IMR-90 (cell line): ENCODE measurements at regions not wholly inside any gene's neighbourhood (a gene's known extent, or its start where the extent isn't known, plus 50 kb on each side); places are given as distances from the start of the nearest gene placed in this dataset.

Experiments
- ATAC-seq: fragments of 200-7000 bp; cut with Tn5 transposase; 2 replicates; pipeline ENCODE4 v1.9.1; 2020; ENCODE audit warnings: low read depth, mild to moderate bottlenecking, moderate library complexity
- BruUV-seq: library from RNA; stranded (reverse); fragments of 400-500 nt; replicated peaks from 2 replicates; lab custom pipeline; 2021; lab: Mats Ljungman, UMichigan
- CTCF ChIA-PET: fragments of 300-600 bp; formaldehyde crosslinking; extraction: SDS; loops from one replicate; lab custom pipeline; 2021; ENCODE audit warnings: antibody characterized with exemption; lab: Yijun Ruan, JAX
- POLR2A ChIA-PET: fragments of 300-600 bp; sonication (Branson Sonifier 250); formaldehyde crosslinking; loops from one replicate; lab custom pipeline; 2022; ENCODE audit warnings: antibody characterized with exemption; ENCODE audit not compliant: unreplicated experiment; lab: Charles Lee
- DNase-seq: peaks from one replicate; pipeline ENCODE4 v3.0.0; 2013
- H2AFZ ChIP-seq: replicated peaks from 2 replicates; pipeline ENCODE3; 2013; ENCODE audit warnings: low read length, mild to moderate bottlenecking; ENCODE audit not compliant: poor library complexity
- H2AK5ac ChIP-seq: 2 replicates; pipeline ENCODE4 v1.6.1; 2013; ENCODE audit warnings: low read depth, low read length, inconsistent platforms
- H2AK9ac ChIP-seq: replicated peaks from 2 replicates; pipeline ENCODE3; 2013; ENCODE audit warnings: mild to moderate bottlenecking, low read depth, low read length, moderate library complexity; ENCODE audit not compliant: poor library complexity
- H2BK120ac ChIP-seq: 2 replicates; pipeline ENCODE4 v1.6.1; 2013; ENCODE audit warnings: low read depth, low read length, inconsistent platforms
- H2BK15ac ChIP-seq: 3 replicates; pipeline ENCODE4 v1.6.1; 2013; ENCODE audit warnings: low read depth, low read length, inconsistent platforms
- H2BK20ac ChIP-seq: 2 replicates; pipeline ENCODE4 v1.6.1; 2013; ENCODE audit warnings: low read depth, mild to moderate bottlenecking, inconsistent platforms, low read length, moderate library complexity
- H2BK5ac ChIP-seq: 2 replicates; pipeline ENCODE4 v1.6.1; 2013; ENCODE audit warnings: mild to moderate bottlenecking, low read depth, low read length, inconsistent platforms; ENCODE audit not compliant: poor library complexity, severe bottlenecking
- H3K14ac ChIP-seq: replicated peaks from 2 replicates; pipeline ENCODE4 v1.6.1; 2013; ENCODE audit warnings: low read depth, low read length, inconsistent platforms
- H3K18ac ChIP-seq: 2 replicates; pipeline ENCODE4 v1.6.1; 2013; ENCODE audit warnings: low read depth, low read length, control low read depth
- H3K23ac ChIP-seq: 2 replicates; pipeline ENCODE4 v1.6.1; 2013; ENCODE audit warnings: low read depth, low read length, inconsistent platforms
- H3K27ac ChIP-seq: 2 replicates; pipeline ENCODE4 v1.5.1; 2013; ENCODE audit warnings: mild to moderate bottlenecking, control low read depth, low read length; ENCODE audit not compliant: insufficient read depth
- H3K27me3 ChIP-seq: 2 replicates; pipeline ENCODE4 v1.6.1; 2013; ENCODE audit warnings: low read length; ENCODE audit not compliant: control insufficient read depth, insufficient read depth
- H3K36me3 ChIP-seq: 2 replicates; pipeline ENCODE4 v1.6.1; 2013; ENCODE audit warnings: low read length, mixed read lengths; ENCODE audit not compliant: control insufficient read depth, insufficient read depth
- H3K4ac ChIP-seq: 2 replicates; pipeline ENCODE4 v1.6.1; 2013; ENCODE audit warnings: low read depth, low read length, inconsistent platforms
- H3K4me1 ChIP-seq: 2 replicates; pipeline ENCODE4 v1.6.1; 2013; ENCODE audit warnings: low read length, mixed read lengths; ENCODE audit not compliant: control insufficient read depth, insufficient read depth
- H3K4me2 ChIP-seq: 2 replicates; pipeline ENCODE4 v1.6.1; 2013; ENCODE audit warnings: low read depth, mild to moderate bottlenecking, control low read depth, low read length, moderate library complexity
- H3K4me3 ChIP-seq: 2 replicates; pipeline ENCODE4 v1.5.1; 2013; ENCODE audit warnings: low read depth, mild to moderate bottlenecking, control low read depth, low read length, moderate library complexity; ENCODE audit not compliant: insufficient read depth
- H3K56ac ChIP-seq: 2 replicates; pipeline ENCODE4 v1.6.1; 2013; ENCODE audit warnings: low read length, inconsistent platforms; ENCODE audit not compliant: insufficient read depth; ENCODE audit errors: extremely low read depth
- H3K79me1 ChIP-seq, 2 experiments: 2 replicates each; pipeline ENCODE4 v1.6.1; 2013; ENCODE audit warnings: low read length in 2 of 2, inconsistent platforms in 1 of 2, low read depth in 1 of 2
- H3K9ac ChIP-seq: 2 replicates; pipeline ENCODE4 v1.6.1; 2013; ENCODE audit warnings: low read depth, low read length, control low read depth
- H3K9me1 ChIP-seq: 2 replicates; pipeline ENCODE4 v1.6.1; 2013; ENCODE audit warnings: low read length, inconsistent platforms; ENCODE audit not compliant: insufficient read depth
- H3K9me3 ChIP-seq: 2 replicates; pipeline ENCODE4 v1.6.1; 2013; ENCODE audit warnings: low read length; ENCODE audit not compliant: control insufficient read depth, insufficient read depth
- H4K20me1 ChIP-seq: 2 replicates; pipeline ENCODE4 v1.6.1; 2013; ENCODE audit warnings: low read length, inconsistent platforms; ENCODE audit not compliant: insufficient read depth
- H4K5ac ChIP-seq: 2 replicates; pipeline ENCODE4 v1.6.1; 2013; ENCODE audit warnings: mild to moderate bottlenecking, low read depth, low read length, control low read depth
- H4K8ac ChIP-seq, 2 experiments: 2 replicates each; pipeline ENCODE4 v1.6.1; 2013; ENCODE audit warnings: low read depth in 2 of 2, low read length in 2 of 2, control low read depth in 1 of 2, inconsistent platforms in 1 of 2
- H4K91ac ChIP-seq: 2 replicates; pipeline ENCODE4 v1.6.1; 2013; ENCODE audit warnings: low read depth, low read length, inconsistent platforms; ENCODE audit not compliant: insufficient read depth
- BHLHE40 ChIP-seq: fragments of 150-350 bp; IDR thresholded peaks from 2 replicates; pipeline ENCODE4 v1.6.1; 2016; ENCODE audit warnings: mild to moderate bottlenecking, low read depth, low read length
- CEBPB ChIP-seq: IDR thresholded peaks from 2 replicates; pipeline ENCODE4 v1.6.1; 2012; ENCODE audit warnings: low read depth, low read length, improper control_type of control experiment
- CHD1 ChIP-seq: IDR thresholded peaks from 2 replicates; pipeline ENCODE4 v1.6.1; 2012; ENCODE audit warnings: low read depth, low read length, improper control_type of control experiment
- CTCF ChIP-seq: conservative IDR thresholded peaks from 2 replicates; pipeline ENCODE4 v1.5.1; 2012; ENCODE audit warnings: mild to moderate bottlenecking, low read depth, low read length, improper control_type of control experiment
- ELK1 ChIP-seq: fragments of 150-350 bp; IDR thresholded peaks from 2 replicates; pipeline ENCODE4 v1.6.1; 2016; ENCODE audit warnings: low read depth, mild to moderate bottlenecking, low read length, moderate library complexity, borderline replicate concordance
- FOS ChIP-seq: fragments of 150-350 bp; IDR thresholded peaks from 2 replicates; pipeline ENCODE4 v1.6.1; 2016; ENCODE audit warnings: low read depth, low read length
- MAFK ChIP-seq: IDR thresholded peaks from 2 replicates; pipeline ENCODE4 v1.6.1; 2012; ENCODE audit warnings: low read depth, low read length, improper control_type of control experiment
- MAZ ChIP-seq: IDR thresholded peaks from 2 replicates; pipeline ENCODE4 v1.6.1; 2012; ENCODE audit warnings: low read depth, mild to moderate bottlenecking, low read length, improper control_type of control experiment, moderate library complexity, borderline replicate concordance
- MXI1 ChIP-seq: IDR thresholded peaks from 2 replicates; pipeline ENCODE4 v1.6.1; 2012; ENCODE audit warnings: low read depth, mild to moderate bottlenecking, low read length, moderate library complexity, borderline replicate concordance
- POLR2A ChIP-seq: IDR thresholded peaks from 2 replicates; pipeline ENCODE4 v1.6.1; 2012; ENCODE audit warnings: mild to moderate bottlenecking, low read depth, low read length
- RAD21 ChIP-seq: IDR thresholded peaks from 2 replicates; pipeline ENCODE4 v1.6.1; 2012; ENCODE audit warnings: low read length, improper control_type of control experiment
- RCOR1 ChIP-seq: IDR thresholded peaks from 2 replicates; pipeline ENCODE4 v1.6.1; 2012; ENCODE audit warnings: mild to moderate bottlenecking, low read length, improper control_type of control experiment; ENCODE audit not compliant: insufficient replicate concordance
- RFX5 ChIP-seq: IDR thresholded peaks from 2 replicates; pipeline ENCODE4 v1.8.0; 2012; ENCODE audit warnings: low read depth, mild to moderate bottlenecking, low read length, moderate library complexity
- SMC3 ChIP-seq: fragments of 150-350 bp; IDR thresholded peaks from 2 replicates; pipeline ENCODE4 v1.6.1; 2016; ENCODE audit warnings: low read depth, mild to moderate bottlenecking, antibody characterized with exemption, low read length, moderate library complexity
- USF2 ChIP-seq: fragments of 150-350 bp; IDR thresholded peaks from 2 replicates; pipeline ENCODE4 v1.6.1; 2017; ENCODE audit warnings: mild to moderate bottlenecking, antibody characterized with exemption, low read length, low read depth
- WGBS, 2 experiments: methylation state at CpG; one replicate each; pipeline versions ENCODE4 v1.1.5 to v1.1.7; 2013; ENCODE audit warnings: missing lambda C conversion rate in 2 of 2; ENCODE audit not compliant: insufficient read length in 1 of 2; ENCODE audit errors: extremely low coverage in 2 of 2; 5-methylcytosine and 5-hydroxymethylcytosine counted together
- dilution Hi-C: fragments of 300-500 bp; cut with HindIII; formaldehyde crosslinking; loops from one replicate; pipeline ENCODE4 v1.14.3; 2018; ENCODE audit warnings: low sequenced_read_pairs; ENCODE audit not compliant: unreplicated experiment
- in situ Hi-C: fragments of 300-500 bp; cut with MboI; formaldehyde crosslinking; loops from 3 replicates; pipeline ENCODE4 v1.14.3; 2019; ENCODE audit warnings: low sequenced_read_pairs, inconsistent platforms, mixed read lengths
- intact Hi-C: fragments of 100-400 bp; cut with micrococcal nuclease; formaldehyde crosslinking; loops from 2 replicates; pipeline ENCODE4 v1.10.0; 2022

GRCh38 chr20:56702931-56703840 lies 74.1 kb downstream of the TFAP2C start:
- no peak overlapping the region for H3K18ac ChIP-seq
- no peak overlapping the region for H2AFZ ChIP-seq
- no peak overlapping the region for H4K8ac ChIP-seq
- H4K5ac ChIP-seq: no peak overlapping the region
- H2BK15ac ChIP-seq: no peak overlapping the region
- no peak overlapping the region for H2AK9ac ChIP-seq
- POLR2A ChIA-PET: interaction anchor here (0.6 kb wide), 1 partner anchor 184 kb away, joined by 3 read pairs; no protein-coding TSS in a partner anchor
- H3K56ac ChIP-seq: no peak overlapping the region
- no peak overlapping the region for H3K14ac ChIP-seq
- no peaks in the 10 kb centered on the region for H3K9me3 ChIP-seq
- no TSS peak for BruUV-seq
- H3K36me3 ChIP-seq: no peaks in the 10 kb centered on the region
- H3K4me2 ChIP-seq: no peak overlapping the region
- no peak overlapping the region for H2BK5ac ChIP-seq
- H3K9me1 ChIP-seq: no peaks in the 10 kb centered on the region
- DNase-seq (no peak), ATAC-seq (no peak)
- H3K23ac ChIP-seq: no peak overlapping the region
- H3K9ac ChIP-seq: no peak overlapping the region
- peaks cover 3% of the 10 kb centered on the region; the same call in 1 of the 2 replicates for H3K27me3 ChIP-seq
- no peak overlapping the region for H3K27ac ChIP-seq
- dilution Hi-C loops: no loop called here
- H3K4me3 ChIP-seq: no peak overlapping the region
- no peaks in the 10 kb centered on the region for H4K20me1 ChIP-seq
- H4K91ac ChIP-seq: no peak overlapping the region
- no peak overlapping the region for H2BK20ac ChIP-seq
- H3K4me1 ChIP-seq: no peaks in the 10 kb centered on the region
- intact Hi-C loops: no loop called here
- H2BK120ac ChIP-seq: no peak overlapping the region
- H3K79me1 ChIP-seq: no peaks in the 10 kb centered on the region
- H2AK5ac ChIP-seq: no peak overlapping the region
- no peak overlapping the region for H3K4ac ChIP-seq
- WGBS, 2 experiments: 73% methylated on average over 3 of the region's 21 CpGs; no CpG with 5 or more reads in 1 of the 2 experiments
- CTCF ChIA-PET: no interaction called here
- in situ Hi-C loops: no loop called here
- TF ChIP-seq RFX5: no peak
- TF ChIP-seq RCOR1: no peak
- no peak for TF ChIP-seq SMC3
- no peak for TF ChIP-seq BHLHE40
- TF ChIP-seq POLR2A: no peak
- TF ChIP-seq CEBPB: no peak
- TF ChIP-seq CHD1: no peak
- TF ChIP-seq MXI1: no peak
- TF ChIP-seq ELK1: no peak
- no peak for TF ChIP-seq USF2
- no peak for TF ChIP-seq MAZ
- no peak for TF ChIP-seq RAD21
- no peak for TF ChIP-seq CTCF
- TF ChIP-seq FOS: no peak
- TF ChIP-seq MAFK: no peak
